ENCODE measurements at regions not wholly inside any gene's neighbourhood (a gene's known extent, or its start where the extent isn't known, plus 50 kb on each side); places are given as distances from the start of the nearest gene placed in this dataset.

DNA sequence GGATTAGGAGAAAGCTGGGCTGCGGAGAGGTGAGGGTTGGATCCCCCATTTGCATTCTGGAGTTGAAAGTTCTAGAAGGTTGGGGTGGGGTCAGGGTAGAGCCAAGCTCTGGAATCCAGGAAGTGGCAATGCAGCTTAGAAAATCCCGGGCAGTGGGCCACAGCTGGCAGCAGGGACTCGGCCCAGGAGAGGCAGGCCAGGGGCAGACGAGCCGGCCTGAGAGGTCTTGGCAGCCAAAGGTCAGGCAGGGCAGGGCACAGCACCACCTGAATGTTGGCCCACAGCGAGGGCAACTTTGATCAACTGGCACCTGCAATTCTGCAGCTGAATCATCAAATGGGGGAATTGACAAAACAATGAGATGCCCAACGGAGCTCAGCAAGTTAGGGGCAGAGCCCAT lies 139.2 kb downstream of the INHBB start:
- Mint-ChIP-seq H3K4me3 (no peak overlapping the region), H3K9me3 (no peaks in the 10 kb centered on the region), H3K36me3 (no peaks in the 10 kb centered on the region), H3K4me1 (no peaks in the 10 kb centered on the region), H3K27ac (no peak overlapping the region)
- ATAC-seq (no peak), DNase-seq (ENCODE audit: low spot score in 2 of 2) (no peak)

DNA sequence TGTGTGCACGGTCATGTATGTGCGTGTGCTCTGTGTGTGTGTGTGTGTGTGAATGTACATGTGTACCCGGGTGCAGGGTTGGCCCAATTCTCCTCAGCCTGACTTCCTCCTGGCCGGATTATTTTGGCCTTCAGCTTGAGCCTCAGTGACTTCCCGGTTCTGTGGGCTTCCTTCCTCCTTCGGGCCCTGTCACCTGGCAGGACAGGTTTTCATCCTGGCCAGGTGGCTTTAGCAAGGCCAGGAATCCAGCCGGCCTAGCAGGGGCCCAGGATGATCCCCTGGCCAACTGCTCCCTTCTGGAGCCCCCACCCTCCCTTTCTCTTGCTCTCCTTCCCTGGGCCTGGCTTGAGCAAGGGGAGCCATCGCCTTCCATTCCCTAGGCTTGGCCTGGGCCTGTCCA lies 140.5 kb downstream of the INHBB start:
- Mint-ChIP-seq H3K9me3 (no peaks in the 10 kb centered on the region), H3K4me3 (no peak overlapping the region), H3K36me3 (no peaks in the 10 kb centered on the region), H3K4me1 (no peaks in the 10 kb centered on the region), H3K27ac (no peak overlapping the region)
- ATAC-seq = no peak
- DNase-seq (ENCODE audit: low spot score in 2 of 2) = no peak

DNA sequence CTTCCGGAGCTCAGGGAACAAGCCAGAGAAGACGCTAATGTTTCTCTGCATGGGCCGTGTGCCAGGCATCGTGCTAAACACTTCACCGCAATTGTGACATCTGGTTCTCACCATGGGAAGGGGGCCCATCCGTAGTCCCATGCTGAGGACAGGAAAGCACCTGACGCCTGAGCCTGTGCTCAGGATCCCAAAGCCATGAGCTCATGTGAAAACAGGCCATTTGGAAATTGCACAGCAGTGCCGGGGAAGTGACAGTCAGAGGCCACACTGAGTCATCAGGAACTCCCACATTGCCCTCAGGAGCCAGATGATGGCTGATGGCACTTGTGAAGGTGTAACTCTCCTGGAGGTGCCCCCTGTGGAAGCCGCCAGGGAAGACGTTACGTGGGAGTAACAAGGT lies 141.0 kb downstream of the INHBB start:
- Mint-ChIP-seq H3K4me3 (no peak overlapping the region), H3K27ac (no peak overlapping the region), H3K9me3 (no peaks in the 10 kb centered on the region), H3K36me3 (no peaks in the 10 kb centered on the region), H3K4me1 (no peaks in the 10 kb centered on the region)
- DNase-seq (ENCODE audit: low spot score in 2 of 2) (no peak), ATAC-seq (no peak)

DNA sequence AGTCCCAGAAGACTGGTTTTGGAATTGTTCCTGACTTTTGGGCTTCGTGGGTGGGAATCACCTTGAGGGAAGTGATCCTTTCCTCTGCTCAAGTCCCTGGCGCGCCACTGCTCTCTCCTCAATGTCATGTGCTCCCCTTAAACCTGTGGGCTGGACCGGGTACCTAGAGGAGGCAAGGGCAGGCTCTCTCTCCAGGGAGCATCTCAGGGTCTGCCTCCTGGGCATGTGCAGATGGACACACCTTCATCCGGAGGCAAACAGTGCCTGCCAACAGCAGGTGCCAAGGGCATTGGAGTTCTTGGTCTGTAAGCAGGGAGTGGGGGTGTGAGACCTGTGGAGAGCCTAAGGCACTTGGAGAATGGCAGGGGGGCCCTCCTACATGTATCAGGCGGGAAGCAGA lies 142.6 kb downstream of the INHBB start:
- no peaks in the 10 kb centered on the region for H3K4me1 Mint-ChIP-seq
- no peaks in the 10 kb centered on the region for H3K9me3 Mint-ChIP-seq
- H3K27ac Mint-ChIP-seq = no peak overlapping the region
- no peak overlapping the region for H3K4me3 Mint-ChIP-seq
- H3K36me3 Mint-ChIP-seq = no peaks in the 10 kb centered on the region
- ATAC-seq (no peak), DNase-seq (ENCODE audit: low spot score in 2 of 2) (no peak)

DNA sequence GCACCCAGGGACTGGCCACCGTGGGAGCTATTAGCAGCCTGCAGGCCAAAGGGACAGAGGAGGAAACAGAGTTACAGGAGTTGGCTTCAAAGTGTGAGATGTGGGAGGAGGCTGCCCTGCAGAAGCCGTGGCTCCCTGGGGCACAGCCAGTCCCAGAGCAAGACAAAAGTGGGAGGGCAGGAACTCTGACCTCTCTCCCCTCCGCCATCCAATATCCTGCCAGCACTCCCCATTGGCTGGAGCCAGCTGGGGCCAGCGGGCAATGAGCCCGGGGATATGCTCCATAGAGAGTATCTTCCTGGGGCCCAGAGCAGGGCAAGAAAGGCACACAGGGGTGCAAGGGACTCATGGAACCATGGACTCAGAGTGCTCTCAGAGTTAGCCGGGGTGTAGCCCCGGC lies 143.1 kb downstream of the INHBB start:
- Mint-ChIP-seq H3K9me3 (no peaks in the 10 kb centered on the region), H3K4me1 (no peaks in the 10 kb centered on the region), H3K27ac (no peak overlapping the region), H3K36me3 (no peaks in the 10 kb centered on the region), H3K4me3 (no peak overlapping the region)
- DNase-seq (ENCODE audit: low spot score in 2 of 2) (no peak), ATAC-seq (peak; percentile 8)

DNA sequence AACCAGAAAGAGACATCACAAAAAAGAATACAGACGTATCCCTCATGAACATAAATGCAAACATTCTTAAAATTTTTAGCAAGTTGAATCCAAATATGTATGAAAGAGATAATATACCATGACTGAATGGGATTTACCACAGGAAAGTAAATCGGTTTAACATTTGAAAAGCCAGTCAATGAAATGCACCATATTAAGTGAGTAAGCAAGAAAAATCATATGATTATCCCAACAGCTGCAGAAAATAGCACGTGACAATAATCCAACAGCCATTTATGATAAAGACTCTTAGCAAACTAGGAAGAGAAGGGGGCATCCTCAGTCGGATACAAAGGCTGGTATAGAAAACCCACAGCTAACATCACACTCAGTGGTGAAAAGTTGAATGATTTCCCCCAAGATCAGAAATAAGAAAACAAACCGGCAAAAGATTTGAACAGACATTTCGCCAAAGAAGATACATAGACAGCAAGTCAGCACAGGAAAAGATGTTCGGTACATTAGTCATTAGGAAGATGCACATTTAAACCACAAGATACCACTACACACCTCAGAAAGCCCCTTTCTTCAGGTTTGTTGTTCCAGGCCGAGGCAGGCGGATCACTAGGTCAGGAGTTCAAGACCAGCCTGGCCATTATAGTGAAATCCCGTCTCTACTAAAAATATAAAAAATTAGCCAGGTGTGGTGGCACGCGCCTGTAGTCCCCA lies 144.3 kb downstream of the INHBB start:
- no peak for DNase-seq (ENCODE audit: low spot score in 2 of 2)

DNA sequence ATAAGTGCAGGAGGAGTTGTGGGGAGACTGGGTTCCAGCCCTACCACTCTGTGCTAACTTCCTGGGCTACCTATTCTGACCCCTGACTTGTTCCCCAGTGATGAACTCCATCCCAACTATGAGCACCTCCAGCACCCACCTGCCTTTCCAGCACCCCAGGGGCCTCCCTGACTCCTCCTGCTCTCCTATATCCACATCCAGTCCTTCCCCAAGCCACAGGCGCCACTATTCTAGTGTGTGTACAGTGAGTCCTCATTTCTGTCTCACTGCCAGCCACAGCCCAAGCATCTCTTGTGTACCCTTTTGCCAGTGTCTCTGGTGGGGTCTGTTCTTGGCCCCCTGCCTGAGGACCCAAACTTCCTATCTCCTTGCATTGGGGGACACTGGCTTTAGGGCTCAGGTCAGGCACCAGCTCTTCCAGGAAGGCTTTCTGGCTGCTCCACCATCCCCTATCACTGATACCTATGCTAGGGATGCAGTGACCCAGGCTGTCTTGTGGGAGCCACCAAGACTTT lies 145.2 kb downstream of the INHBB start:
- H3K4me3 Mint-ChIP-seq = no peak overlapping the region
- H3K27ac Mint-ChIP-seq = no peak overlapping the region
- H3K4me1 Mint-ChIP-seq = no peaks in the 10 kb centered on the region
- DNase-seq (ENCODE audit: low spot score in 2 of 2) (no peak), ATAC-seq (no peak)
- H3K36me3 Mint-ChIP-seq = no peaks in the 10 kb centered on the region
- H3K9me3 Mint-ChIP-seq = no peaks in the 10 kb centered on the region

More for the DNA sequence above, 144.3 kb downstream of the INHBB start:
- Mint-ChIP-seq H3K36me3 (no peaks in the 10 kb centered on the region), H3K27ac (no peak overlapping the region), H3K4me3 (no peak overlapping the region), H3K9me3 (no peaks in the 10 kb centered on the region), H3K4me1 (no peaks in the 10 kb centered on the region)
- ATAC-seq = no peak

DNA sequence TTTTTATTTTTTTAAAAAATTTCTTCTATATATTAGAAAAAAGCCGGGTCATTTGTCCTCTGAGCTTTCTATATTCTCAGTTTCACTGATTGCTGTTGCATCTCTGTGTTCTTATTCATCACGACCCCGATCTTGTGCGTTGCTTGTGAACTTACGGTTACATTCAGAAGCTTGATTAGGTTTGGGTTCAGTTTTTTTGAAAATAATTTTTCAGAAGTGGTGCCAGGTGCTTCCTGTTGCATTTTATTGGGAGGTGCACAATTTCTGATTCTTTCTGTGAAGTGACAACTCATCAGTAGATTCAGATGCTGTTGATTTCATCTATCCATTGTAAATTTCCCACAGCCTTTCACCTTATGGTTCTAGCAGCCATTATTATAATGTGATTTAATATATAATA lies 147.3 kb downstream of the INHBB start:
- Mint-ChIP-seq H3K4me1 (no peaks in the 10 kb centered on the region), H3K36me3 (no peaks in the 10 kb centered on the region), H3K4me3 (no peak overlapping the region), H3K27ac (no peak overlapping the region), H3K9me3 (no peaks in the 10 kb centered on the region)
- ATAC-seq (no peak), DNase-seq (ENCODE audit: low spot score in 2 of 2) (no peak)

DNA sequence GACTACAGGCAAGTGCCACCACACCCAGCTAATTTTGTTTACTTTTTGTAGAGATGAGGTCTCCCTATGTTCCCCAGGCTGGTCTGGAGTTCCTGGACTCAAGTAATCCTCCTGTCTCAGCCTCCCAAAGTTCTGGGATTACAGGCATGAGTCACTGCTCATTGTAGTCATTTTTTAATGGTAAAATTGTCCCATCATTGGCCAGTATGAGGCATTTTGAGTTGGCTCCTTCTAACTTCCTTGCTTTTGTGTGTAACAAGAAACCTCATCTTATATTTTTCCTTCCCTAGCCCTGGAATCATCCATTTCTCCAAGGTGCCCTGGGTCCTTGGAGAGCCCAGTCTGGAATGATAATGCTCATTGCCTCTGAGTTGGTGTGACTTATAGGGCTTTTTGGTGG lies 148.5 kb downstream of the INHBB start:
- DNase-seq (ENCODE audit: low spot score in 2 of 2) = no peak
- Mint-ChIP-seq H3K4me1 (no peaks in the 10 kb centered on the region), H3K4me3 (no peak overlapping the region)

DNA sequence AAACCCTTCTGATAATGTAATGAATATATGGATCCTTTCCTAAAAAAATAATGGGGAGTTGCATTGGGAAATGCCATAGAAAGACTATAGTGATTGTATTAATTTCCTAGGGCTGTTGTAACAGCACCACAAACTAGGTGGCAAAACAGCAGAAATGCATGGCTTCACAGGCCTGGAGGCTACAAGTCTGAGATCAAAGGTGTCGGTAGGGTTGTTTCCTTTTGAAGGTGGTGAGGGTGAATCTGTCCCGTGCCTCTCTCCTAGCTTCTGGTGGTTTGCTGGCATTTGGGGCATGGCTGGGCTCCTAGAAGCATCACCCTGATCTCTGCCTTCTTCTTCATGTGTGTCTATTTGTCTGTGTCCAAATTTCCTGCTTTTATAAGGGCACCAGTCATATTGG lies 149.7 kb downstream of the INHBB start:
- Mint-ChIP-seq H3K27ac (no peak overlapping the region), H3K4me1 (no peaks in the 10 kb centered on the region), H3K9me3 (no peaks in the 10 kb centered on the region), H3K4me3 (no peak overlapping the region), H3K36me3 (no peaks in the 10 kb centered on the region)
- no peak for ATAC-seq
- DNase-seq (ENCODE audit: low spot score in 2 of 2) = no peak

More for the DNA sequence above, 148.5 kb downstream of the INHBB start:
- Mint-ChIP-seq H3K9me3 (no peaks in the 10 kb centered on the region), H3K27ac (no peak overlapping the region), H3K36me3 (no peaks in the 10 kb centered on the region)
- ATAC-seq = no peak

DNA sequence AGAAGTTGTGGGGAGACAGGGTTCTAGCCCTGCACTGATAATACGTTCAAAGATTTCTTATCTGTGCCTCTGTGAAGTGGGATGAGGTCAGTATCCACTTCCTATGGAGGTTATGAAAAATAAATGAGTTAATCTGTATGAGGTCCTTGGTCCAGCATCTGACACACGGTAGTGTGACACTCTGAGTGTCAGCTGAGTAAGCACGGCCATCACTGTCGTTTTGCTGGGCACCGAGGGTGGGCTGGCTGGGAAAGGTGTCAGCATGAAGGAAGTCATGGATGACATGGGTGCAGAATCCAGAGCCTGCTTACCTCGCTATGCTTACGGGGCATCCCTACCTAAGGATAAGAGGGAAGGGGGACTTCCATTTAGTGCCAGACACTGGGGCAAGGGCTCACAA lies 150.3 kb downstream of the INHBB start:
- no peak overlapping the region for H3K4me3 Mint-ChIP-seq

DNA sequence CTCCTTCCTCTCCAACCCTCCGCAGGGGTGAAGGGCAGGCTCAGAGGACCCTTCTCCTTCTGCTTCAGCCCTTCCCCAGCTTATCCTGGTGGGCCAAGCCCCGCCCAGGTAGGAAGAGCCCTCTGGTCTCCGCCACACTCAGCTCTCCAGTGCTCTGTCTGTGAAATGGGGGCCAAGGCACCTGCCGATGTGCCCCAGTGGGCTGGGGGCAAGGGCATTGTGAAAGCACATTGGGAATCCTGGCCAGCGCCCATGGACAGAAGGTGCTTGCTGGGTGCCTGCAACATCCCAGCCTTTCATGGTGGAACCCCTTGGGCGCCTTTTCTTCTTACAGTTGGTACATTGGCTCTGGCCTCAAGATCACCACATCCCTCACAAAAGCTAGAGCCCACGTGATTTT lies 150.8 kb downstream of the INHBB start:
- no peaks in the 10 kb centered on the region for H3K9me3 Mint-ChIP-seq

More for the DNA sequence above, 150.3 kb downstream of the INHBB start:
- H3K27ac Mint-ChIP-seq = no peak overlapping the region
- H3K9me3 Mint-ChIP-seq = no peaks in the 10 kb centered on the region
- H3K36me3 Mint-ChIP-seq = no peaks in the 10 kb centered on the region
- H3K4me1 Mint-ChIP-seq = no peaks in the 10 kb centered on the region
- DNase-seq (ENCODE audit: low spot score in 2 of 2) = no peak
- no peak for ATAC-seq

DNA sequence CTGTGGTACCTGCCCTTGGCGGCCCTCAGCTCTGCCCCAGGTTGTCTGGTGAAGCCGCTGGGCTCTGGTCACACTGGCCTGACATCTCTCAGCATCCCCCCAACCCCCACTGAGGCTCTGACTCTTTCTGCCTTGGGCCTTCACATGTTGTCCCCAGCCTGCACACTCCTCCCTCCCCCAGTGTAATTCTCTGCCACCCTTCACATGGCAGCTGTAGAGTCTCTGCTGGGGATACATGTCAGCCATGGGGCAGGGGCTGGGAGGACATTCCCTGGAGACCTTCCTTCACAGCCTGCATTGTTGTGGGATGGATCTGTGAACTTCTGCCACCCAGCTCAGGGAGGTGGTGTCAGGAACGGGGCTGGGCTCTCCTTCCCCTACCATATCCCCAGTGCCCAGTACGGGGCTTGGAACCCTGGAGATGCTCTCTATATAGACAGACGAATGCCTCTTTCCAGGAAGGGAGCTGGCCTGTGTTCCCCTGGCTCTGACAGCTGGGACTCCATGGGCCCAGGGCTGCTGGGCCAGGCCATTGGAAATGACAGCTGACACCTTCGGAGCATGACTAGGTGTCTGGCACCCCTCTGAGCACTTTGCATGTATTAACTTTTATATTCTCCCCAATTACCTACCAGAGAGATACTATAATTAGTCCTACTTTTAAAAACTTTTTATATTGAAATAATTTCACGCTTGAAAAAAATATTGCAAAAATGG lies 151.5 kb downstream of the INHBB start:
- ATAC-seq = no peak
- H3K36me3 Mint-ChIP-seq = no peaks in the 10 kb centered on the region
- DNase-seq (ENCODE audit: low spot score in 2 of 2) = no peak
- H3K4me3 Mint-ChIP-seq = no peak overlapping the region
- no peak overlapping the region for H3K27ac Mint-ChIP-seq
- H3K9me3 Mint-ChIP-seq = no peaks in the 10 kb centered on the region
- H3K4me1 Mint-ChIP-seq = no peaks in the 10 kb centered on the region

More for the DNA sequence above, 150.8 kb downstream of the INHBB start:
- H3K4me1 Mint-ChIP-seq = no peaks in the 10 kb centered on the region
- ATAC-seq (no peak), DNase-seq (ENCODE audit: low spot score in 2 of 2) (no peak)
- no peak overlapping the region for H3K27ac Mint-ChIP-seq
- no peaks in the 10 kb centered on the region for H3K36me3 Mint-ChIP-seq
- no peak overlapping the region for H3K4me3 Mint-ChIP-seq

DNA sequence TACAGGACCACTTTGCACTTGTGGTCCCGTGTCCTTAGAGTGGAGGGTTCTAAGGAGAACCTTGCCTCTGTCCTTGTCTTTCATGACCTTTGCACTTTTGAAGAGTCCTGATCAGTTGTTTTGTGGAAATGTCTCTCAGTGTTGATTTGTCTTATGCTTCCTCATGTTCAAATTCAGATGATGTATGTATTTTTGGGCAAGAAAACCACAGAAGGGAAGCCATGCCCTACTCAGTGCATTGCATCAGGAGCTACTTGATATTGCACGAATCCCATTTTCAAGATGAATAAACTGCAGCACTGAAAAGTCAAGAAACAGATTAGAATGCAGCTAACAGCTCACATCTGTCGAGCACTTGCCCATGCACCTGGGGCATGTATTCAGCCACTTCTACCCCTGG lies 152.2 kb downstream of the INHBB start:
- ATAC-seq = no peak
- no peak for DNase-seq (ENCODE audit: low spot score in 2 of 2)
- H3K4me3 Mint-ChIP-seq = no peak overlapping the region
- H3K36me3 Mint-ChIP-seq = no peaks in the 10 kb centered on the region
- no peak overlapping the region for H3K27ac Mint-ChIP-seq
- H3K9me3 Mint-ChIP-seq = no peaks in the 10 kb centered on the region
- no peaks in the 10 kb centered on the region for H3K4me1 Mint-ChIP-seq

DNA sequence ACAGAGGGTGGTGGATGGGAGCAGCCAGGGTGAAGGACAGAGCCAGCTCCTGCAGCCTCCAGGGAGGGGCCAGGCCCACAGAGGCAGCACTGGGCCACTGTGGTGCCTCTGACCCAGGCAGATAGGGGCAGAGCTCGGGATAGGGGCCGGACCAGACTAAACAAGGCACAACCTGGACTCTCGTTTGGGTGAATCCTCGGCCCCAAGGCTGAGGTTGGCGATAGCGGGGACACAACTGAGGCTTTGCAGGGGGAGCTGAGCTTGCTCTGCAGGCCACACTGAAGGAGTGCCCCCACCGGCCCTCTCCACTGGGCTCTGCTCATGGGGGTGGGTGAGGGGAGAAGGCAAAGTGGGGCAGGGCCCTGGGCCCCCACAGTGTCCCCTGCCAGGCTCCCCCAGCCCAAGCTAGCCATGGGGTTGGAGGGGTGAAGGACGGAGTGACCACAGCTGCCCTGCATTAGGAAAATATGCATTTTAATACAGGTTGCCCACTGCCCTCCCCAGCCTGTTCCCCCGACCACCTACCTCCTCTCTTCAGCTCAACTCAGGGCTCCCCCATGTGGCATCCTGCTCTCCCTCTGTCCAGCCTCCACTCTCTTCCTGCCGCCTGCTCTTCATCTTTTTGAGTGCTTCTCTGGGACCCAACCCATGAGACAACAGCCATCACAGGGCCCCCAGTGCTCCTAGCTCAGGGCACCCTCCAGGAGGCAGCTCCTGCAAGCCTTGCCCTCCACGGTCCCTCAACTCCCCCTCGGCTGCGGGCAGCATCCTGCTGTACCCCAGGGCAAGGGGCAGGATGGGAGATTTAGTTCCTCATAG lies 152.8 kb downstream of the INHBB start:
- H3K4me1 Mint-ChIP-seq = no peaks in the 10 kb centered on the region
- no peak overlapping the region for H3K27ac Mint-ChIP-seq
- DNase-seq (ENCODE audit: low spot score in 2 of 2) (no peak), ATAC-seq (no peak)
- no peak overlapping the region for H3K4me3 Mint-ChIP-seq
- H3K9me3 Mint-ChIP-seq = no peaks in the 10 kb centered on the region
- no peaks in the 10 kb centered on the region for H3K36me3 Mint-ChIP-seq

All from stimulated activated effector memory CD8-positive, alpha-beta T cell treated with anti-CD3 and anti-CD28 coated beads, Interleukin-12 subunit alpha, Interleukin-12 subunit beta, amount 100 ng/mL, for 72 hours (primary cell).